ENCODE measurements at regions not wholly inside any gene's neighbourhood (a gene's known extent, or its start where the extent isn't known, plus 50 kb on each side); places are given as distances from the start of the nearest gene placed in this dataset.
A peak's percentile ranks its signal among the peaks of the same experiment; 100 is the strongest.

- H3K4me1 ChIP-seq (ENCODE audit: control insufficient read depth in 4 of 4, insufficient read depth in 4 of 4, low read length in 3 of 4): no peaks in the 10 kb centered on the region
- H3K9me3 ChIP-seq (ENCODE audit: control insufficient read depth in 4 of 4, low read length in 3 of 4): no peaks in the 10 kb centered on the region
- no peak for DNase-seq (ENCODE audit: low spot score)
- TF ChIP-seq RXRA (IDR thresholded peaks at IDR 0.05) (no peak), JUND (IDR thresholded peaks at IDR 0.05) (no peak), CTCF (IDR thresholded peaks at IDR 0.05; ENCODE audit: low read depth, low read length, missing input control) (no peak), YY1 (IDR thresholded peaks at IDR 0.05) (no peak), SP1 (IDR thresholded peaks at IDR 0.05) (no peak), NR2F2 (IDR thresholded peaks at IDR 0.05) (no peak), TAF1 (conservative IDR thresholded peaks at IDR 0.05) (no peak), HNF4G (IDR thresholded peaks at IDR 0.05) (no peak), FOXA2 (IDR thresholded peaks at IDR 0.05) (no peak), MAX (IDR thresholded peaks at IDR 0.05) (no peak)
- no peak overlapping the region for H3K9ac ChIP-seq (ENCODE audit: low read depth in 1 of 2, low read length in 2 of 2)
- no peaks in the 10 kb centered on the region for H3K27me3 ChIP-seq (ENCODE audit: control insufficient read depth in 4 of 4, insufficient read depth in 4 of 4, low read length in 3 of 4)
- no peak overlapping the region for H3K27ac ChIP-seq (ENCODE audit: low read depth in 1 of 2, low read length in 2 of 2)
- H3K4me3 ChIP-seq (ENCODE audit: low read depth in 1 of 3, low read length in 3 of 3): no peak overlapping the region
- 76% methylated on average over 3 of the region's 3 CpGs for WGBS
- H3K36me3 ChIP-seq (ENCODE audit: control insufficient read depth in 4 of 4, insufficient read depth in 3 of 4, low read depth in 1 of 4, low read length in 3 of 4): no peaks in the 10 kb centered on the region
These were observed 361.2 kb downstream of the DIPK2A start for GRCh38 chr3:144332868-144333267.

- Histone ChIP-seq H3K36me3 (ENCODE audit: control insufficient read depth in 4 of 4, insufficient read depth in 3 of 4, low read depth in 1 of 4, low read length in 3 of 4) (no peaks in the 10 kb centered on the region), H3K4me1 (ENCODE audit: control insufficient read depth in 4 of 4, insufficient read depth in 4 of 4, low read length in 3 of 4) (peaks cover 0 to 7% (median 2%) of the 10 kb centered on the region in 4 donors), H3K4me3 (ENCODE audit: low read depth in 1 of 3, low read length in 3 of 3) (peak overlapping the region in 1 of 3 donors; percentile 4), H3K9ac (ENCODE audit: low read depth in 1 of 2, low read length in 2 of 2) (no peak overlapping the region), H3K9me3 (ENCODE audit: control insufficient read depth in 4 of 4, low read length in 3 of 4) (no peaks in the 10 kb centered on the region), H3K27ac (ENCODE audit: low read depth in 1 of 2, low read length in 2 of 2) (no peak overlapping the region), H3K27me3 (ENCODE audit: control insufficient read depth in 4 of 4, insufficient read depth in 4 of 4, low read length in 3 of 4) (no peaks in the 10 kb centered on the region)
- WGBS: 40% methylated on average over 4 of the region's 4 CpGs
- no peak for DNase-seq (ENCODE audit: low spot score)
- TF ChIP-seq HNF4G (IDR thresholded peaks at IDR 0.05): no peak
- no peak for TF ChIP-seq ZBTB33 (IDR thresholded peaks at IDR 0.05)
- TF ChIP-seq TAF1 (conservative IDR thresholded peaks at IDR 0.05): no peak
- TF ChIP-seq YY1 (IDR thresholded peaks at IDR 0.05): no peak
- no peak for TF ChIP-seq NR2F2 (IDR thresholded peaks at IDR 0.05)
- TF ChIP-seq FOXA2 (IDR thresholded peaks at IDR 0.05): no peak
- TF ChIP-seq GABPA (IDR thresholded peaks at IDR 0.05 in 1 of 2, conservative IDR thresholded peaks at IDR 0.05 in 1 of 2): no peak
- TF ChIP-seq MAX (IDR thresholded peaks at IDR 0.05): no peak
- TF ChIP-seq CTCF (IDR thresholded peaks at IDR 0.05; ENCODE audit: low read depth, low read length, missing input control): no peak
- TF ChIP-seq JUND (IDR thresholded peaks at IDR 0.05): no peak
- TF ChIP-seq RXRA (IDR thresholded peaks at IDR 0.05): no peak
- no peak for TF ChIP-seq HNF4A (conservative IDR thresholded peaks at IDR 0.05)
- no peak for TF ChIP-seq EGR1 (IDR thresholded peaks at IDR 0.05; ENCODE audit: low read depth in 2 of 2)
- no peak for TF ChIP-seq REST (IDR thresholded peaks at IDR 0.05)
- no peak for TF ChIP-seq FOXA1 (IDR thresholded peaks at IDR 0.05)
- no peak for TF ChIP-seq ATF3 (IDR thresholded peaks at IDR 0.05)
- no peak for TF ChIP-seq SP1 (IDR thresholded peaks at IDR 0.05)
- TF ChIP-seq RAD21 (IDR thresholded peaks at IDR 0.05): no peak
These were observed 369.8 kb downstream of the DIPK2A start for GRCh38 chr3:144341471-144341870.
